ENCODE measurements at regions not wholly inside any gene's neighbourhood (a gene's known extent, or its start where the extent isn't known, plus 50 kb on each side); places are given as distances from the start of the nearest gene placed in this dataset.

- no peaks in the 10 kb centered on the region for H3K36me3 Mint-ChIP-seq
- ChIA-PET POLR2A (ENCODE audit: partially characterized antibody) (no interaction called here), CTCF (ENCODE audit: partially characterized antibody) (no interaction called here)
- Histone ChIP-seq H3K4me3 (ENCODE audit: low read length in 2 of 2) (no peak overlapping the region), H3K27me3 (ENCODE audit: insufficient read depth, low read length) (no peaks in the 10 kb centered on the region), H3K4me1 (ENCODE audit: insufficient read depth, low read length) (no peaks in the 10 kb centered on the region), H3K36me3 (ENCODE audit: insufficient read depth, low read length) (no peaks in the 10 kb centered on the region), H3K27ac (ENCODE audit: low read depth, low read length) (no peak overlapping the region), H3K9me3 (ENCODE audit: control insufficient read depth in 1 of 2, low read length in 2 of 2) (no peaks in the 10 kb centered on the region)
- no peak overlapping the region for H3K4me3 Mint-ChIP-seq
- no peak for DNase-seq
- intact Hi-C loops (cut with micrococcal nuclease), result no loop called here
- no peak overlapping the region for H3K27ac Mint-ChIP-seq
- no peaks in the 10 kb centered on the region for H3K27me3 Mint-ChIP-seq
- no peaks in the 10 kb centered on the region for H3K4me1 Mint-ChIP-seq
- H3K9me3 Mint-ChIP-seq, result peaks cover 0 to 7% (median 4%) of the 10 kb centered on the region in 8 donors
Observed at GRCh38 chr4:30847167-30847566, 127.0 kb downstream of the PCDH7 start.

- POLR2A ChIA-PET (ENCODE audit: partially characterized antibody), result no interaction called here
- Histone ChIP-seq H3K27me3 (ENCODE audit: insufficient read depth, low read length) (no peaks in the 10 kb centered on the region), H3K4me3 (ENCODE audit: low read length in 2 of 2) (no peak overlapping the region), H3K4me1 (ENCODE audit: insufficient read depth, low read length) (no peaks in the 10 kb centered on the region), H3K27ac (ENCODE audit: low read depth, low read length) (no peak overlapping the region), H3K9me3 (ENCODE audit: control insufficient read depth in 1 of 2, low read length in 2 of 2) (no peaks in the 10 kb centered on the region), H3K36me3 (ENCODE audit: insufficient read depth, low read length) (no peaks in the 10 kb centered on the region)
- CTCF ChIA-PET (ENCODE audit: partially characterized antibody), result no interaction called here
- DNase-seq, result no peak
- no peaks in the 10 kb centered on the region for H3K36me3 Mint-ChIP-seq
- H3K27ac Mint-ChIP-seq, result no peak overlapping the region
- no peak overlapping the region for H3K4me3 Mint-ChIP-seq
- H3K27me3 Mint-ChIP-seq, result no peaks in the 10 kb centered on the region
- H3K9me3 Mint-ChIP-seq, result peaks cover 0 to 7% (median 2%) of the 10 kb centered on the region in 8 donors
- intact Hi-C loops (cut with micrococcal nuclease), result no loop called here
- H3K4me1 Mint-ChIP-seq, result no peaks in the 10 kb centered on the region
Observed at GRCh38 chr4:30847958-30848357, 127.8 kb downstream of the PCDH7 start.

- POLR2A ChIA-PET (ENCODE audit: partially characterized antibody), result no interaction called here
- H3K9me3 Mint-ChIP-seq, result peaks cover 0 to 7% (median 2%) of the 10 kb centered on the region in 8 donors
Observed at GRCh38 chr4:30854531-30854930, 134.4 kb downstream of the PCDH7 start.

GRCh38 chr4:30855232-30855631 is 135.1 kb downstream of the PCDH7 start:
- H3K27ac ChIP-seq (ENCODE audit: low read depth, low read length), result no peak overlapping the region
- Mint-ChIP-seq H3K9me3 (peaks cover 0 to 7% (median 3%) of the 10 kb centered on the region in 8 donors), H3K36me3 (no peaks in the 10 kb centered on the region), H3K27me3 (no peaks in the 10 kb centered on the region), H3K27ac (no peak overlapping the region), H3K4me3 (no peak overlapping the region), H3K4me1 (no peaks in the 10 kb centered on the region)
- ChIA-PET POLR2A (ENCODE audit: partially characterized antibody) (no interaction called here), CTCF (ENCODE audit: partially characterized antibody) (no interaction called here)
- no peak overlapping the region for H3K4me3 ChIP-seq (ENCODE audit: low read length in 2 of 2)
- no peaks in the 10 kb centered on the region for H3K9me3 ChIP-seq (ENCODE audit: control insufficient read depth in 1 of 2, low read length in 2 of 2)
- H3K36me3 ChIP-seq (ENCODE audit: insufficient read depth, low read length), result no peaks in the 10 kb centered on the region
- no peak for DNase-seq
- no peaks in the 10 kb centered on the region for H3K27me3 ChIP-seq (ENCODE audit: insufficient read depth, low read length)
- no peaks in the 10 kb centered on the region for H3K4me1 ChIP-seq (ENCODE audit: insufficient read depth, low read length)
- intact Hi-C loops (cut with micrococcal nuclease), result no loop called here

More at GRCh38 chr4:30854531-30854930, 134.4 kb downstream of the PCDH7 start:
- H3K4me3 Mint-ChIP-seq, result no peak overlapping the region
- H3K36me3 ChIP-seq (ENCODE audit: insufficient read depth, low read length), result no peaks in the 10 kb centered on the region
- H3K9me3 ChIP-seq (ENCODE audit: control insufficient read depth in 1 of 2, low read length in 2 of 2), result no peaks in the 10 kb centered on the region
- no peaks in the 10 kb centered on the region for H3K27me3 Mint-ChIP-seq
- H3K4me1 ChIP-seq (ENCODE audit: insufficient read depth, low read length), result no peaks in the 10 kb centered on the region
- H3K27ac Mint-ChIP-seq, result no peak overlapping the region
- H3K4me1 Mint-ChIP-seq, result no peaks in the 10 kb centered on the region
- H3K36me3 Mint-ChIP-seq, result no peaks in the 10 kb centered on the region
- CTCF ChIA-PET (ENCODE audit: partially characterized antibody), result no interaction called here
- H3K27me3 ChIP-seq (ENCODE audit: insufficient read depth, low read length), result no peaks in the 10 kb centered on the region
- no peak overlapping the region for H3K4me3 ChIP-seq (ENCODE audit: low read length in 2 of 2)
- DNase-seq, result no peak
- intact Hi-C loops (cut with micrococcal nuclease), result no loop called here
- no peak overlapping the region for H3K27ac ChIP-seq (ENCODE audit: low read depth, low read length)

GRCh38 chr4:30856795-30857564 is 136.8 kb downstream of the PCDH7 start:
- Histone ChIP-seq H3K36me3 (ENCODE audit: insufficient read depth, low read length) (no peaks in the 10 kb centered on the region), H3K9me3 (ENCODE audit: control insufficient read depth in 1 of 2, low read length in 2 of 2) (no peaks in the 10 kb centered on the region), H3K27ac (ENCODE audit: low read depth, low read length) (no peak overlapping the region), H3K4me3 (ENCODE audit: low read length in 2 of 2) (no peak overlapping the region), H3K4me1 (ENCODE audit: insufficient read depth, low read length) (no peaks in the 10 kb centered on the region), H3K27me3 (ENCODE audit: insufficient read depth, low read length) (no peaks in the 10 kb centered on the region)
- ChIA-PET POLR2A (ENCODE audit: partially characterized antibody) (no interaction called here), CTCF (ENCODE audit: partially characterized antibody) (no interaction called here)
- Mint-ChIP-seq H3K36me3 (no peaks in the 10 kb centered on the region), H3K4me3 (no peak overlapping the region), H3K27ac (no peak overlapping the region), H3K9me3 (peaks cover 0 to 7% (median 4%) of the 10 kb centered on the region in 8 donors), H3K4me1 (no peaks in the 10 kb centered on the region), H3K27me3 (no peaks in the 10 kb centered on the region)
- DNase-seq, result no peak
- intact Hi-C loops (cut with micrococcal nuclease), result no loop called here

GRCh38 chr4:30860978-30861377 is 140.8 kb downstream of the PCDH7 start:
- ChIA-PET POLR2A (ENCODE audit: partially characterized antibody) (no interaction called here), CTCF (ENCODE audit: partially characterized antibody) (no interaction called here)
- Histone ChIP-seq H3K36me3 (ENCODE audit: insufficient read depth, low read length) (no peaks in the 10 kb centered on the region), H3K4me1 (ENCODE audit: insufficient read depth, low read length) (no peaks in the 10 kb centered on the region), H3K4me3 (ENCODE audit: low read length in 2 of 2) (no peak overlapping the region), H3K9me3 (ENCODE audit: control insufficient read depth in 1 of 2, low read length in 2 of 2) (no peaks in the 10 kb centered on the region), H3K27me3 (ENCODE audit: insufficient read depth, low read length) (no peaks in the 10 kb centered on the region), H3K27ac (ENCODE audit: low read depth, low read length) (no peak overlapping the region)
- Mint-ChIP-seq H3K4me1 (no peaks in the 10 kb centered on the region), H3K4me3 (no peak overlapping the region), H3K36me3 (no peaks in the 10 kb centered on the region), H3K9me3 (peaks cover 0 to 12% (median 5%) of the 10 kb centered on the region in 8 donors), H3K27ac (no peak overlapping the region), H3K27me3 (no peaks in the 10 kb centered on the region)
- intact Hi-C loops (cut with micrococcal nuclease), result no loop called here
- no peak for DNase-seq

- ChIA-PET CTCF (ENCODE audit: partially characterized antibody) (no interaction called here), POLR2A (ENCODE audit: partially characterized antibody) (no interaction called here)
- intact Hi-C loops (cut with micrococcal nuclease), result no loop called here
- Mint-ChIP-seq H3K4me3 (no peak overlapping the region), H3K4me1 (no peaks in the 10 kb centered on the region), H3K27ac (no peak overlapping the region), H3K27me3 (no peaks in the 10 kb centered on the region), H3K9me3 (peaks cover 0 to 12% (median 6%) of the 10 kb centered on the region in 8 donors), H3K36me3 (no peaks in the 10 kb centered on the region)
- no peaks in the 10 kb centered on the region for H3K27me3 ChIP-seq (ENCODE audit: insufficient read depth, low read length)
- no peak overlapping the region for H3K27ac ChIP-seq (ENCODE audit: low read depth, low read length)
- no peak for DNase-seq
- H3K4me3 ChIP-seq (ENCODE audit: low read length in 2 of 2), result no peak overlapping the region
- no peaks in the 10 kb centered on the region for H3K9me3 ChIP-seq (ENCODE audit: control insufficient read depth in 1 of 2, low read length in 2 of 2)
- no peaks in the 10 kb centered on the region for H3K36me3 ChIP-seq (ENCODE audit: insufficient read depth, low read length)
- no peaks in the 10 kb centered on the region for H3K4me1 ChIP-seq (ENCODE audit: insufficient read depth, low read length)
Observed at GRCh38 chr4:30862196-30862595, 142.0 kb downstream of the PCDH7 start.

GRCh38 chr4:30863021-30863420 is 142.9 kb downstream of the PCDH7 start:
- ChIA-PET POLR2A (ENCODE audit: partially characterized antibody) (no interaction called here), CTCF (ENCODE audit: partially characterized antibody) (no interaction called here)
- Histone ChIP-seq H3K4me3 (ENCODE audit: low read length in 2 of 2) (no peak overlapping the region), H3K27ac (ENCODE audit: low read depth, low read length) (no peak overlapping the region), H3K36me3 (ENCODE audit: insufficient read depth, low read length) (no peaks in the 10 kb centered on the region), H3K27me3 (ENCODE audit: insufficient read depth, low read length) (no peaks in the 10 kb centered on the region), H3K9me3 (ENCODE audit: control insufficient read depth in 1 of 2, low read length in 2 of 2) (no peaks in the 10 kb centered on the region), H3K4me1 (ENCODE audit: insufficient read depth, low read length) (no peaks in the 10 kb centered on the region)
- Mint-ChIP-seq H3K4me1 (no peaks in the 10 kb centered on the region), H3K36me3 (no peaks in the 10 kb centered on the region), H3K9me3 (peaks cover 0 to 12% (median 6%) of the 10 kb centered on the region in 8 donors), H3K27ac (no peak overlapping the region), H3K27me3 (no peaks in the 10 kb centered on the region), H3K4me3 (no peak overlapping the region)
- intact Hi-C loops (cut with micrococcal nuclease), result no loop called here
- DNase-seq, result no peak
